GM19468 (cell line): ENCODE measurements at regions not wholly inside any gene's neighbourhood (a gene's known extent, or its start where the extent isn't known, plus 50 kb on each side); places are given as distances from the start of the nearest gene placed in this dataset.

Source experiments
- ATAC-seq: cut with Tn5 transposase; IDR thresholded peaks from one replicate; pipeline ENCODE4 v1.9.1; 2021; ENCODE audit warnings: mild to moderate bottlenecking, moderate library complexity, moderate number of reproducible peaks; ENCODE audit not compliant: unreplicated experiment; ENCODE audit errors: extremely low read depth

GRCh38 chr5:174421408-174421805 is 303.0 kb upstream of the MSX2 start:
- no peak for ATAC-seq

GRCh38 chr5:174423558-174423957 is 300.8 kb upstream of the MSX2 start:
- ATAC-seq = no peak

DNA sequence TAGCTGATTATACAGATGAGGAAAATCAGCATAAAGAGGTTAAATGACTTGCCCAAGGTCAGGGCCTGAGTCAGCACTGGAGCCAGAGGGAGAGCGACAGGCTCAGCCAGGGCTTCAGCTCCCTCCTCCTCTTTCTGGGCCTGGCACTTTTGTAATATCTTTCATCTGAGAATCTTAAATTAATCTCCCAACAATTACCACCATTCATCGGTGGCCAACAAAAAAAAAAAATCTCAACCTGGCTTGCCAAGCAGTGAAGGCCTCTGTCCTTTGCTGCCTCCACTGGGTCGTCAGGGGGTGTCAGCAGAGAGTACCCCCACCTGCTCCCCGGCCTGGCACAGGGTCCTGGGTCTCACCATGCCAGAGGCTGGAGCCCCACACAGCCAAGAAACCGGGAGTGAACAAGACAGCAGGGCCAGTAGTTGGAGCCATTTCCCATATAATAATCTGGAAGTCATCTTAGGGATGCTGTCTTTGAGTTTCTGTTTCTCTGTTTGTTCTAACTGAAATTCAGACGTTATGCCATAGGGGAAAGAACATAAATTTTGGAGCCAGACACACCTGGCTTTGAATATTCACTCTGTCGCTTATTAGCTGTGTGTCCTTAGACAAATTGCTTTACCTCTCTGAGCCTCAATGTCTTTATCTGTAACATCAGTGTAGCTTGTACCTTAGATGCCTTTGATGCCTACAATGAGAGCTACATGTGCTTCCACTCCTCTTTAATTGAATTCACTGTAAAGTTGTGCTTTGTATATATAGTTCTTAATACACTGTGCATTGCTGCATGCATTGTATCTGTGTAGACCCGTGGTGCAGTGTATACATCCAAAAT is 299.9 kb upstream of the MSX2 start:
- no peak for ATAC-seq

- no peak for ATAC-seq
Measured at GRCh38 chr5:174425271-174425963, 299.0 kb upstream of the MSX2 start.

- ATAC-seq = no peak
Measured at GRCh38 chr5:174425964-174426290, 298.5 kb upstream of the MSX2 start.

DNA sequence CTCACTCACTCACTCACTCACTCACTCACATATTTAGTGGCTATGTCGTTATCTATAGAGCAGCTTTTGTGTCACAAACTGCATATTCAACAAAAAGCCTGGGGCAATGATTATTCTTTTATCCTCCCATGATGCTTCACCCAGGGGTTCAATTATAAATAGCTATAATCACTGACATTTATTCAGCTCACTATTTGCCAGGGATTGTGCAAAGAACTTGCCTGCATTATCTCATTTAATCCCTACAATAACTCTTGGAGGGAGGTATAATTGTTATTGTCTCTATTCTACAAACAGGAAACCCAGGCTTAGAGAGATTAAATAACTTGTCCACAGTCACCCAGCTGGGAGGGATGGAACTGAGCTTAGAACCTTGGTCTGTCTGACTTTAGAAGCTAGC is 298.0 kb upstream of the MSX2 start:
- ATAC-seq = no peak

DNA sequence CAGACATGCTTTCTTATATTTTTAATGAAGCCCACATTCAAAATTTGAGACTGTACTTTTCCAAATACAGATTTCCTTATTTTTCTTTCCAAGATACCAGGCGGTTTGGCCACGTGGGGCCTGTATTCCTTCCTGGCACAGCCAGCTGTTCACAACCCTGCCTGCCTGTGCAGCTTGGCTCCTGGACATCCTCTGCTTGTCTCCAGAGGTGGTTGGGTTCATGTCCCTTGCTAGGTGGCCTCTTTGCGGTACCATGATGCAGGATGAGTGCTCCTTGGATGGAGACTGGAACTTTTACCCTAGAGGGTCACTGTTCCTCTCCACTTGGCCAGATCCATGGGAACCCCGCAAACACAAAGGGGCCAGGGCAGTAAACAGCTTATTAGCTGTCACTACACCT is 297.5 kb upstream of the MSX2 start:
- no peak for ATAC-seq

- ATAC-seq = no peak
Measured at GRCh38 chr5:174427304-174427703, 297.1 kb upstream of the MSX2 start.

GRCh38 chr5:174428895-174429294 is 295.5 kb upstream of the MSX2 start:
- no peak for ATAC-seq

DNA sequence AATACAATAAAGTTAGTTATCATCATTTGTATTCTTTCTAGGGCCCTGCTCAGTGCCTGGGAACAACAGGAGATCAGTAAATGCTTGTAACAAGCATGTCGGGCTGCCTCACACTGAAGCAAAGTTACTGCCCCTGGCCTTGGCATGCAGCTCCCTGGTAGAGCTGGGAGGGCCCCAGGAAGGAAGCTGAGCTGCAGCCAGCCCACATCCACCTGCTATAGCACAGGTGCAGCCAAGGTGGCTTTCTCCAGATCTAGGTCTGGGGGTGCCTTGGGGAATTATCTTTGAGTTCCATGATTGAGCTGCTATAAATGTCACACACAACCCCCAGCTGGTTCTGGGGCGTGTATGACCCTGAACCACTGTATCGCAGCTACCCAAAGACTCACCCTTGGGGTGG is 293.4 kb upstream of the MSX2 start:
- ATAC-seq = no peak

GRCh38 chr5:174431504-174431903 is 292.9 kb upstream of the MSX2 start:
- no peak for ATAC-seq

GRCh38 chr5:174433098-174433497 is 291.3 kb upstream of the MSX2 start:
- ATAC-seq = no peak

- ATAC-seq = no peak
Measured at GRCh38 chr5:174436750-174437149, 287.6 kb upstream of the MSX2 start.

GRCh38 chr5:174444479-174445188 is 279.7 kb upstream of the MSX2 start:
- ATAC-seq = no peak

DNA sequence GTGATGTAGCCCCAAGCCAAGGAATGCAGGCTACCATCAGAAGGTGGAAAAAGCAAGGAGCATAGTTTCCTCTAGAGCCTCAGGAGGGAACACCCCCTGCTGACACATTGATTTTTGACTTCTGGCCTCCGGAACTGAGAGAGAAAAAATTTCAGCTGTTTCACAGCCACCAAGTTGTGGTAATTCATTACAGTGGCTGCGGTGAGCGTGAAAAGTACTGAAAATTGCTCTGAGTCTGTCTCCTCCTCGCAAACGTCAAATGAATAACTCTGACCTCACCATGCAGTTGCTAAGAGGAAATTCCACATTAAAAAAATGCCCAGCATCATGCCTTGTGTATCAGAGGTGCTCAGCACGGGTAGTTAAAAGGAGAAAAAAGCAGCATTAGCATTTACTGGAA is 277.9 kb upstream of the MSX2 start:
- ATAC-seq = no peak

DNA sequence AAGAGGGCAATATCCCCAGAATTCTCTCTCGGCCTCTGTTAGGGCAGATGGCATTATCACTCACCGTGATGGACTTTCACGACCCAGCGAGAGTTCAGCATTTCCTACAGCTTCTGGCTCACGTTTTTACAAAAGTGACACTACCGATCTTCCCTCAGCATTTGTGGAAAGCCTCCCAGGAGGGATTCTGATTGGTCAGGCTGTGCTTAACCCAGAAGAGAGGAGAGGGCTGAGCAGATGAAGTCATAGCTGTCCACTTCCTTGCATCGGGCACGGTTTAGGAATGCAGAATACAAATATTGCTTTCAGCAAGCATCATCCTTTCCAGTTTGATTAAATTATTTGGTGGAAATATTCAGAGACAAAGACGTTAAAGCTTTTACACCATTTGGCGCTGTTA is 277.4 kb upstream of the MSX2 start:
- ATAC-seq = no peak

GRCh38 chr5:174448041-174448440 is 276.3 kb upstream of the MSX2 start:
- ATAC-seq = no peak

DNA sequence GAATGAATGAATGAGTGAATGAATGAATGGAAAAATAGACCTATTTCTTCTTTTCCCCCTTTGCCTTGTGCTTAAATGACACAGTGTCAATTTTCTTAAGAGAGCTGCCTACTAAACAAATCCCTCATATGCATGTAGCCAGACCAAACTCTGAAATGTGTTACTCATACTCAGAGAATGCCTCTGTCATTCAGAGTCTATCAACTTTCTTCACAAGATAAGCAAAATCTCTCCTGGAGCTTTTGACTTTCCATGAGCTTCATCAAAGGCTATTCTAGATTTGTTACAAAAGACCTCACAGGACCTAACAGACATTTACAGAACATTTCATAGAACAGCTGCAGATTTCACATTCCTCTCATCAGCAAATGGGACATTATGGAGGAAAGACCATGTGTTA is 275.7 kb upstream of the MSX2 start:
- ATAC-seq = no peak

DNA sequence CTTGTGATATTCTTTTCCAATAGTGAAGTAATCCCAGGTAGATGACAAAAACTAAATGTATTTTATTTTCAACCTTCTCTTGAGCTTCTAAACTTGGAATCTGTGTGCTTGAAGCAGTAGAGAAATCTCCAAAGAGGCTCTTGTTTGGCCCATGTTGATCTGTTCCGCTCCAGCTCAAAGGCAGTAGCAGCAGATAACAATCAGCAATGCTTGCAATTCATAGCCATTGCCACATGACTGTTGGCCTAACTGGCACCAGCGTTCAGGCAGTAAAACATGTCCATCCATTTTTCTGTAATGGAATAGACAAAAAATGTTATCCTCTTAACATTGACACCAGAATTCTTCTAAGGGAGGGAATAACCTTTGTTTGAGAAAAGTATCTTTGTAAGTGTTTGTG is 270.7 kb upstream of the MSX2 start:
- no peak for ATAC-seq

GRCh38 chr5:174454464-174454863 is 269.9 kb upstream of the MSX2 start:
- ATAC-seq = no peak

DNA sequence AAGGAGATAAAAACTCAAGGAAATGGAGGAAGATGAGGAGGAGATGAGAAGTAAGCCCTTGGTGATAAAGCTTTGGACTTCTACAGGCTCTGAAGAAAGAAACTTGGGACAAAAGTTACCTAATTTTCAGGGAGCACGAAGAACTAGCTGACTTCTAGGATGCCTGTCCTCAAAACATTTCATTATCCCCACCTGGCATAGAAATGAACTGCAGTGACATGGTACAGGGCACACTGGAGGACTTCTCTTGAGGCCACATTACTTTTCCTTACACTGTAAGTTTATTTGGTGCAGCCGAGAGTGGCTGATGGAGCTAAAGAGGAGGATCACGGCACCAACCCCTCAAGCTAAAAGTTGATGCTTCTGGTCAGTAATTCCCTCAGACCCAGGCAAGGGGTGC is 269.5 kb upstream of the MSX2 start:
- no peak for ATAC-seq
